ENCODE measurements at regions not wholly inside any gene's neighbourhood (a gene's known extent, or its start where the extent isn't known, plus 50 kb on each side); places are given as distances from the start of the nearest gene placed in this dataset.

DNA sequence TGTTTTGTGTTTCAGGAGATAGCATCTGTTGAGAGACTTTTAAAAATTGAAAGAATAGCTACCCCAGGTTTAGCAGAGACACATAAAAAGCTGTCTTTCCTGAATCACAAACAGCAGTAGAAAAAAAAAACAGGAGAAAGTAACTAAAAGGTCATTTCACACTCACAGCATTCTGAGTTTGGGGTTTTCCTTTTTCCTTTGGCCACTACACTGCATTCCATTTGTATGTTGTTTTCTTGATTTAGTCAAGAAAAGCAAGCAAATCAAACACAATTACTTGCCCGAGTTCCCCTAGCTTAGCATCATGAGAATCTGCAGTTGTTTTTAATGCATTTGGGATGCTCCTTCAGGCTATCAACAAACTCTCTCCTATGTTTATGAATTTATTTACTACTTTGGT lies 161.0 kb downstream of the KCTD12 start:
- peaks cover 8 to 9% of the 10 kb centered on the region in 2 experiments for H3K9me3 ChIP-seq (ENCODE audit: insufficient read depth in 2 of 2, low read depth in 1 of 2, low read length in 1 of 2)
- H3K36me3 ChIP-seq (ENCODE audit: control insufficient read depth in 2 of 4, insufficient read depth in 4 of 4, low read length in 3 of 4): no peaks in the 10 kb centered on the region
- H2BK12ac ChIP-seq (ENCODE audit: low read depth, low read length): no peak overlapping the region
- POLR2A ChIA-PET (ENCODE audit: partially characterized antibody): no interaction called here
- DNase-seq (ENCODE audit: low read depth in 1 of 2, low spot score in 2 of 2) (no peak), FAIRE-seq (no peak)
- H2BK5ac ChIP-seq (ENCODE audit: low read depth, low read length): no peak overlapping the region
- no peak overlapping the region for H2BK15ac ChIP-seq (ENCODE audit: low read length)
- H3K4ac ChIP-seq (replicated peaks; ENCODE audit: insufficient read length, low read depth, low read length): no peak overlapping the region
- no peak overlapping the region for H3K9ac ChIP-seq (replicated peaks in 1 of 4; ENCODE audit: extremely low read depth in 1 of 4, low read depth in 3 of 4, low read length in 3 of 4)
- CTCF ChIA-PET (ENCODE audit: partially characterized antibody): no interaction called here
- H3K18ac ChIP-seq (ENCODE audit: extremely low read depth, low read length): no peak overlapping the region
- H3K4me2 ChIP-seq (ENCODE audit: insufficient read depth in 1 of 2, low read depth in 2 of 2, low read length in 2 of 2): peak overlapping the region in 1 of 2 experiments; percentile 5; a peak in 1 of 4 replicates
- H4K8ac ChIP-seq (ENCODE audit: extremely low read depth, insufficient read depth, low read length): no peak overlapping the region
- no peak overlapping the region for H4K91ac ChIP-seq (replicated peaks; ENCODE audit: insufficient read length, low read length)
- H3K79me2 ChIP-seq (ENCODE audit: control insufficient read depth in 1 of 2, insufficient read depth in 2 of 2, low read length in 2 of 2): no peaks in the 10 kb centered on the region
- no peaks in the 10 kb centered on the region for H3K27me3 ChIP-seq (replicated peaks in 1 of 4; ENCODE audit: control insufficient read depth in 3 of 4, extremely low read depth in 1 of 4, insufficient read depth in 3 of 4, low read length in 3 of 4)
- H2BK20ac ChIP-seq (ENCODE audit: low read length): no peak overlapping the region
- H3K4me1 ChIP-seq (replicated peaks in 1 of 4; ENCODE audit: control insufficient read depth in 3 of 4, insufficient read depth in 4 of 4, low read length in 3 of 4): peaks cover 3 to 5% (median 3%) of the 10 kb centered on the region in 4 experiments; a peak in 4 of 7 replicates
- no peaks in the 10 kb centered on the region for H4K20me1 ChIP-seq (replicated peaks in 1 of 2; ENCODE audit: control insufficient read depth in 1 of 2, insufficient read depth in 2 of 2, low read length in 2 of 2)
- H3K23ac ChIP-seq (ENCODE audit: insufficient read length): no peak overlapping the region
- no peak overlapping the region for H3K56ac ChIP-seq (replicated peaks; ENCODE audit: insufficient read length, low read depth, low read length)
- no peak overlapping the region for H2AK5ac ChIP-seq (ENCODE audit: low read depth, low read length)
- H3K23me2 ChIP-seq (ENCODE audit: low read depth, low read length): no peaks in the 10 kb centered on the region
- WGBS, 2 experiments (ENCODE audit: extremely low coverage in 1 of 2, insufficient coverage in 1 of 2, insufficient read length in 1 of 2, insufficient replicate concordance in 2 of 2, low coverage in 1 of 2, low lambda C conversion rate in 2 of 2, missing lambda C conversion rate in 1 of 2): 0% methylated on average over 1 of the region's 1 CpG; no CpG with 5 or more reads in 1 of the 2 experiments
- no peak overlapping the region for H3K27ac ChIP-seq (ENCODE audit: low read depth, low read length)
- H3K14ac ChIP-seq (ENCODE audit: insufficient read length): no peak overlapping the region
- no peak overlapping the region for H2AFZ ChIP-seq (ENCODE audit: low read length)
- no peaks in the 10 kb centered on the region for H3K79me1 ChIP-seq (ENCODE audit: low read depth, low read length)
- no peak overlapping the region for H4K5ac ChIP-seq (ENCODE audit: insufficient read length, low read depth, low read length)
- no peak overlapping the region for H3K4me3 ChIP-seq (ENCODE audit: extremely low read depth in 1 of 4, insufficient read depth in 2 of 4, low read depth in 3 of 4, low read length in 4 of 4)
- no peak overlapping the region for H2BK120ac ChIP-seq (replicated peaks; ENCODE audit: low read depth, low read length)
- TF ChIP-seq, protein P1, sequence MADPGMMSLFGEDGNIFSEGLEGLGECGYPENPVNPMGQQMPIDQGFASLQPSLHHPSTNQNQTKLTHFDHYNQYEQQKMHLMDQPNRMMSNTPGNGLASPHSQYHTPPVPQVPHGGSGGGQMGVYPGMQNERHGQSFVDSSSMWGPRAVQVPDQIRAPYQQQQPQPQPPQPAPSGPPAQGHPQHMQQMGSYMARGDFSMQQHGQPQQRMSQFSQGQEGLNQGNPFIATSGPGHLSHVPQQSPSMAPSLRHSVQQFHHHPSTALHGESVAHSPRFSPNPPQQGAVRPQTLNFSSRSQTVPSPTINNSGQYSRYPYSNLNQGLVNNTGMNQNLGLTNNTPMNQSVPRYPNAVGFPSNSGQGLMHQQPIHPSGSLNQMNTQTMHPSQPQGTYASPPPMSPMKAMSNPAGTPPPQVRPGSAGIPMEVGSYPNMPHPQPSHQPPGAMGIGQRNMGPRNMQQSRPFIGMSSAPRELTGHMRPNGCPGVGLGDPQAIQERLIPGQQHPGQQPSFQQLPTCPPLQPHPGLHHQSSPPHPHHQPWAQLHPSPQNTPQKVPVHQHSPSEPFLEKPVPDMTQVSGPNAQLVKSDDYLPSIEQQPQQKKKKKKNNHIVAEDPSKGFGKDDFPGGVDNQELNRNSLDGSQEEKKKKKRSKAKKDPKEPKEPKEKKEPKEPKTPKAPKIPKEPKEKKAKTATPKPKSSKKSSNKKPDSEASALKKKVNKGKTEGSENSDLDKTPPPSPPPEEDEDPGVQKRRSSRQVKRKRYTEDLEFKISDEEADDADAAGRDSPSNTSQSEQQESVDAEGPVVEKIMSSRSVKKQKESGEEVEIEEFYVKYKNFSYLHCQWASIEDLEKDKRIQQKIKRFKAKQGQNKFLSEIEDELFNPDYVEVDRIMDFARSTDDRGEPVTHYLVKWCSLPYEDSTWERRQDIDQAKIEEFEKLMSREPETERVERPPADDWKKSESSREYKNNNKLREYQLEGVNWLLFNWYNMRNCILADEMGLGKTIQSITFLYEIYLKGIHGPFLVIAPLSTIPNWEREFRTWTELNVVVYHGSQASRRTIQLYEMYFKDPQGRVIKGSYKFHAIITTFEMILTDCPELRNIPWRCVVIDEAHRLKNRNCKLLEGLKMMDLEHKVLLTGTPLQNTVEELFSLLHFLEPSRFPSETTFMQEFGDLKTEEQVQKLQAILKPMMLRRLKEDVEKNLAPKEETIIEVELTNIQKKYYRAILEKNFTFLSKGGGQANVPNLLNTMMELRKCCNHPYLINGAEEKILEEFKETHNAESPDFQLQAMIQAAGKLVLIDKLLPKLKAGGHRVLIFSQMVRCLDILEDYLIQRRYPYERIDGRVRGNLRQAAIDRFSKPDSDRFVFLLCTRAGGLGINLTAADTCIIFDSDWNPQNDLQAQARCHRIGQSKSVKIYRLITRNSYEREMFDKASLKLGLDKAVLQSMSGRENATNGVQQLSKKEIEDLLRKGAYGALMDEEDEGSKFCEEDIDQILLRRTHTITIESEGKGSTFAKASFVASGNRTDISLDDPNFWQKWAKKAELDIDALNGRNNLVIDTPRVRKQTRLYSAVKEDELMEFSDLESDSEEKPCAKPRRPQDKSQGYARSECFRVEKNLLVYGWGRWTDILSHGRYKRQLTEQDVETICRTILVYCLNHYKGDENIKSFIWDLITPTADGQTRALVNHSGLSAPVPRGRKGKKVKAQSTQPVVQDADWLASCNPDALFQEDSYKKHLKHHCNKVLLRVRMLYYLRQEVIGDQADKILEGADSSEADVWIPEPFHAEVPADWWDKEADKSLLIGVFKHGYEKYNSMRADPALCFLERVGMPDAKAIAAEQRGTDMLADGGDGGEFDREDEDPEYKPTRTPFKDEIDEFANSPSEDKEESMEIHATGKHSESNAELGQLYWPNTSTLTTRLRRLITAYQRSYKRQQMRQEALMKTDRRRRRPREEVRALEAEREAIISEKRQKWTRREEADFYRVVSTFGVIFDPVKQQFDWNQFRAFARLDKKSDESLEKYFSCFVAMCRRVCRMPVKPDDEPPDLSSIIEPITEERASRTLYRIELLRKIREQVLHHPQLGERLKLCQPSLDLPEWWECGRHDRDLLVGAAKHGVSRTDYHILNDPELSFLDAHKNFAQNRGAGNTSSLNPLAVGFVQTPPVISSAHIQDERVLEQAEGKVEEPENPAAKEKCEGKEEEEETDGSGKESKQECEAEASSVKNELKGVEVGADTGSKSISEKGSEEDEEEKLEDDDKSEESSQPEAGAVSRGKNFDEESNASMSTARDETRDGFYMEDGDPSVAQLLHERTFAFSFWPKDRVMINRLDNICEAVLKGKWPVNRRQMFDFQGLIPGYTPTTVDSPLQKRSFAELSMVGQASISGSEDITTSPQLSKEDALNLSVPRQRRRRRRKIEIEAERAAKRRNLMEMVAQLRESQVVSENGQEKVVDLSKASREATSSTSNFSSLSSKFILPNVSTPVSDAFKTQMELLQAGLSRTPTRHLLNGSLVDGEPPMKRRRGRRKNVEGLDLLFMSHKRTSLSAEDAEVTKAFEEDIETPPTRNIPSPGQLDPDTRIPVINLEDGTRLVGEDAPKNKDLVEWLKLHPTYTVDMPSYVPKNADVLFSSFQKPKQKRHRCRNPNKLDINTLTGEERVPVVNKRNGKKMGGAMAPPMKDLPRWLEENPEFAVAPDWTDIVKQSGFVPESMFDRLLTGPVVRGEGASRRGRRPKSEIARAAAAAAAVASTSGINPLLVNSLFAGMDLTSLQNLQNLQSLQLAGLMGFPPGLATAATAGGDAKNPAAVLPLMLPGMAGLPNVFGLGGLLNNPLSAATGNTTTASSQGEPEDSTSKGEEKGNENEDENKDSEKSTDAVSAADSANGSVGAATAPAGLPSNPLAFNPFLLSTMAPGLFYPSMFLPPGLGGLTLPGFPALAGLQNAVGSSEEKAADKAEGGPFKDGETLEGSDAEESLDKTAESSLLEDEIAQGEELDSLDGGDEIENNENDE (IDR thresholded peaks at IDR 0.05; ENCODE audit: insufficient replicate concordance, low read length): no peak

All from H1 (cell line).